Mucosa of descending colon (tissue), 3 donors: ENCODE measurements at regions not wholly inside any gene's neighbourhood (a gene's known extent, or its start where the extent isn't known, plus 50 kb on each side); places are given as distances from the start of the nearest gene placed in this dataset.

ENCODE experiments used
- ATAC-seq: fragments of 200-7000 bp; cut with Tn5 transposase; one replicate; pipeline ENCODE4 v1.9.1; 2020; ENCODE audit warnings: mild to moderate bottlenecking, moderate library complexity
- DNase-seq, 3 donors: peaks; one replicate each; pipeline ENCODE4 v3.0.0-alpha.2; 2020
- H3K36me3 ChIP-seq: fragments of 200-600 bp; one replicate; pipeline ENCODE4 v1.8.0; 2021; ENCODE audit warnings: low read depth, mild to moderate bottlenecking
- H3K4me1 ChIP-seq: fragments of 200-600 bp; one replicate; pipeline ENCODE4 v1.8.0; 2021; ENCODE audit warnings: low read depth, mild to moderate bottlenecking
- H3K4me3 ChIP-seq: fragments of 200-600 bp; one replicate; pipeline ENCODE4 v1.8.0; 2021; ENCODE audit warnings: mild to moderate bottlenecking
- H3K9me3 ChIP-seq: fragments of 200-600 bp; one replicate; pipeline ENCODE4 v1.8.0; 2021; ENCODE audit warnings: mild to moderate bottlenecking
- CTCF ChIP-seq: fragments of 200-600 bp; IDR thresholded peaks from one replicate; pipeline ENCODE4 v1.8.0; 2022; ENCODE audit warnings: antibody characterized with exemption, mild to moderate bottlenecking
- intact Hi-C, 2 donors: fragments of 100-400 bp; cut with DNase I in 1 of 2; cut with micrococcal nuclease in 1 of 2; formaldehyde crosslinking; loops; one replicate each; pipeline versions ENCODE4 v1.11.0 to v1.11.1; 2022; cut with DNase I, micrococcal nuclease
- donor health status: DM: no; HTN: no; CAD: no; lungs with moderate emphysema.
- donor health status: DM: no; HTN: no; CAD: no.
- donor health status: DM: no; HTN: yes; CAD: no.

DNA sequence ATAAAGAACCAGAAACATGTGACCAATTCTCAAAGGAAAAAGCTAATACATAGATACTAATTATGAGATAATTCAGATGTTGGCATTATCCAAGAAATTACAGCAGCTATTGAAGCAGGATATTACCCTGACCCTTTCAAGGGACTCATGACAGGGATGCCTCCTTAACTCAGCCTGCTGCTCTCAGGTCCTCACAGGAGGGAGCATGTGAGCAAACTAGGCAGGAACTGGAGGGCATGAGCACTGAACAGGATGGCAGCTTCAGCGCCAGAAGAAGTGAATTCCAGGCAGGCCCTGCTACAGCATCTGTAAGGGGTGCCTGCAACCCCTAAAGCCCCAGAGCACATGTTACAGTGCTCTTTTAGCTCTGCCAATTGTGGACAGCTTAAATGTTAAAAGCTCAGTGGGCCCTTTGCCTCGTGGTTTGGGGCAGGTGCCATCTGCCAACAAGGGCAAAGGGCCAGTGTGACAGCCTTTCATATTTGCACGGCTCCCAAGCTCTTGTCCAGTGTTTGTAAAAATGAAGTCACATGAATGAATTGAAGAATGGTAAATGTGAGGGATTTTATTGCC, 464.7 kb upstream of the COX7C start:
- no peak for ATAC-seq
- Histone ChIP-seq H3K4me3 (no peak overlapping the region), H3K4me1 (no peaks in the 10 kb centered on the region), H3K9me3 (no peaks in the 10 kb centered on the region), H3K36me3 (no peaks in the 10 kb centered on the region)
- intact Hi-C loops = no loop called here
- TF ChIP-seq CTCF = no peak
- DNase-seq = no peak

GRCh38 chr5:86155796-86156195, 461.9 kb upstream of the COX7C start:
- intact Hi-C loops = no loop called here

DNA sequence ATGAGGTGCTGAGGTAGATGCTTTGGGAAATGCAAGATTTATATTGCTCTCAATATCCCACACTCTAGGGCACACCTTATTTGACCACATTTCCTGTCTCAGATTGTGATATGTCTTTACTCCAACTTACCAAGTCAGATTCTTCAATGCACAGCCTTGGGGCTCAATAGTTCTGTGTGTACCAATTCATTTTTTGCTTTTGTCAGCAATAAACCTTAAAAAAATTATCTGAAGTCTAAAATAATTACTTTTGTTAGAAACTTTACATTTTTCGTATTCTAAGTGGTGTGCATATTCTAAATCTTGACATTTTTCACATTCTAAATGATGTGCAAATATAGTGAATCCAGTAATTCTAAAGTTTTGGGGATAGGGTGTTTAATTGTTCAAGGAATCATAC, 447.5 kb upstream of the COX7C start:
- intact Hi-C loops = no loop called here
- Histone ChIP-seq H3K9me3 (no peaks in the 10 kb centered on the region), H3K4me3 (no peak overlapping the region), H3K4me1 (no peaks in the 10 kb centered on the region), H3K36me3 (no peaks in the 10 kb centered on the region)
- TF ChIP-seq CTCF = no peak
- DNase-seq (no peak), ATAC-seq (no peak)

More at GRCh38 chr5:86155796-86156195, 461.9 kb upstream of the COX7C start:
- DNase-seq (no peak), ATAC-seq (no peak)
- Histone ChIP-seq H3K4me3 (no peak overlapping the region), H3K36me3 (no peaks in the 10 kb centered on the region), H3K9me3 (no peaks in the 10 kb centered on the region), H3K4me1 (no peaks in the 10 kb centered on the region)
- TF ChIP-seq CTCF = no peak

DNA sequence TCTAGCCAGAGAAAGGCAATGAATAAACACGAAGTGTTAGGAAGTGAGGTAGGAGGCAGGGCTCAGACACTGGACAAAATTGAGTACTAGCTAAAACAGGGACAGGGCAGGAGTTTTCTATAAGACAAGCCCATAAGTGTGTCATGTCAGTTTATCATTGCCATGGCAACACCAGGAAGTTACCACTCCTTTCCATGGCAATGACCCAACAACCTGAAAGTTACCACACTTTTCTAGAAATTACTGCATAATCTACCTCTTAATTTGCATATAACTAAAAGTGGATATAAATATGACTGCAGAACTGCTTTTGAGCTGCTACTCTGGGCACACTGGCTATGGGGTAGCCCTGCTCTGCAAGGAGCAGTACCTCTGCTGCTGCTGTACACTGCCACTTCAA, 442.5 kb upstream of the COX7C start:
- ATAC-seq (no peak), DNase-seq (no peak)
- intact Hi-C loops = no loop called here
- Histone ChIP-seq H3K36me3 (no peaks in the 10 kb centered on the region), H3K9me3 (no peaks in the 10 kb centered on the region), H3K4me1 (no peaks in the 10 kb centered on the region), H3K4me3 (no peak overlapping the region)
- TF ChIP-seq CTCF = no peak

DNA sequence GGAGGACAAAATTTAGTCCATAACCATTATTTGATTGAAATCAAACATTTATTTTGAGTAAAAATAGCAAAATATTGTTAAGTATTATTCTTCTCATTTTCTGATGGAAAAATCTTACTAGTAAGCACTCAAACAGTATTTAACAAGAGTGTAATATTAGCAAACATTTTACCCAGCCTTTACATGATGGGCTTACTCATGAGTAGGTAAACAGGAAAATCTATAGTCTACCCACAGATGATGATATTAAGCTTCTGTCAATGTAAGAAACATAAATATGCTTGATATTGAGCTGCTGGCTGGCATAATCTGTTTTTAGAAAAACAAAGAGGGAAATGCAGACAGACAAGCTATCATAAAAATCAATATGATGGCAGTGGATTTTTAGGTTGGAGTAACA, 418.5 kb upstream of the COX7C start:
- Histone ChIP-seq H3K4me1 (no peaks in the 10 kb centered on the region), H3K36me3 (no peaks in the 10 kb centered on the region), H3K9me3 (no peaks in the 10 kb centered on the region), H3K4me3 (no peak overlapping the region)
- no peak for ATAC-seq
- no peak for DNase-seq
- intact Hi-C loops = no loop called here
- no peak for TF ChIP-seq CTCF

DNA sequence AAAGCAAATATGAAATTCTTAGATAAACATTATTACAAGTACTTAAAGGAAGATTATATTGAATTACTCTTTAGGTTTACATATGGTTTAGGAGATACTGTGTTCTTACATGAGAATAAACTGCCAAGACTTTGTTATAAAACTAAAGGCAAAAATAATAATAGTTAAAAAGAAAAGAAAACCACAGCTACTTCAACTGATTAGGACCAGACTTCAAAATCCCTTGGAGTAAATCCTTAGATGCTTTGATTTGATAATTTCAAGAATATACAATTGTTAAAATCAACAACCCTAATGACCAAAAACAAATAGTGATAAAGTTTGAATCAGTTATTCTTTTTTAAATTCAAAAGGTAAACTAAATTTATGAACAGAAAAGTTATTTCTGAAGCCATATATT, 389.6 kb upstream of the COX7C start:
- Histone ChIP-seq H3K4me3 (no peak overlapping the region), H3K4me1 (no peaks in the 10 kb centered on the region), H3K36me3 (no peaks in the 10 kb centered on the region), H3K9me3 (no peaks in the 10 kb centered on the region)
- ATAC-seq (no peak), DNase-seq (no peak)
- intact Hi-C loops = no loop called here
- no peak for TF ChIP-seq CTCF
